EH (cell line): ENCODE measurements at regions not wholly inside any gene's neighbourhood (a gene's known extent, or its start where the extent isn't known, plus 50 kb on each side); places are given as distances from the start of the nearest gene placed in this dataset.
"Not testable (repeated sequence)": the region's sequence is repeated elsewhere in the genome, so short reads cannot be mapped to it uniquely, and the experiment has no call there.

ENCODE experiments used
- DNase-seq: peaks from one replicate; pipeline ENCODE4 v3.0.0-alpha.2; 2015; ENCODE audit warnings: low read depth

GRCh38 chr3:88678747-88679146 lies 428.7 kb upstream of the EPHA3 start:
- no peak for DNase-seq

GRCh38 chr3:88690287-88690686 lies 417.1 kb upstream of the EPHA3 start:
- no peak for DNase-seq

- DNase-seq, result no peak
Observed at GRCh38 chr3:88691081-88691480, 416.3 kb upstream of the EPHA3 start.

GRCh38 chr3:88703501-88704059 lies 403.8 kb upstream of the EPHA3 start:
- DNase-seq, result no peak

GRCh38 chr3:88704338-88704737 lies 403.1 kb upstream of the EPHA3 start:
- no peak for DNase-seq

- no peak for DNase-seq
Observed at GRCh38 chr3:88707837-88708236, 399.6 kb upstream of the EPHA3 start.

- no peak for DNase-seq
Observed at GRCh38 chr3:88712552-88712951, 394.9 kb upstream of the EPHA3 start.

- peak; percentile 22 for DNase-seq
Observed at GRCh38 chr3:88713233-88713691, 394.2 kb upstream of the EPHA3 start.

- no peak for DNase-seq
Observed at GRCh38 chr3:88725440-88726165, 381.8 kb upstream of the EPHA3 start.

- no peak for DNase-seq
Observed at GRCh38 chr3:88732186-88732585, 375.2 kb upstream of the EPHA3 start.

- no peak for DNase-seq
Observed at GRCh38 chr3:88742106-88742505, 365.3 kb upstream of the EPHA3 start.

GRCh38 chr3:88742674-88743507 lies 364.5 kb upstream of the EPHA3 start:
- DNase-seq, result no peak

- DNase-seq, result no peak
Observed at GRCh38 chr3:88744896-88745295, 362.5 kb upstream of the EPHA3 start.

- not testable (repeated sequence) for DNase-seq
Observed at GRCh38 chr3:88747145-88747544, 360.3 kb upstream of the EPHA3 start.

- DNase-seq, result no peak
Observed at GRCh38 chr3:88758676-88759075, 348.7 kb upstream of the EPHA3 start.

- DNase-seq, result no peak
Observed at GRCh38 chr3:88767746-88768145, 339.7 kb upstream of the EPHA3 start.

- no peak for DNase-seq
Observed at GRCh38 chr3:88773766-88774165, 333.7 kb upstream of the EPHA3 start.

- DNase-seq, result no peak
Observed at GRCh38 chr3:88775026-88775690, 332.3 kb upstream of the EPHA3 start.

GRCh38 chr3:88779482-88779881 lies 327.9 kb upstream of the EPHA3 start:
- no peak for DNase-seq

- no peak for DNase-seq
Observed at GRCh38 chr3:88784925-88785324, 322.5 kb upstream of the EPHA3 start.

GRCh38 chr3:88785841-88786240 lies 321.6 kb upstream of the EPHA3 start:
- DNase-seq, result no peak

GRCh38 chr3:88795503-88795902 lies 311.9 kb upstream of the EPHA3 start:
- DNase-seq, result no peak
